ENCODE measurements at regions not wholly inside any gene's neighbourhood (a gene's known extent, or its start where the extent isn't known, plus 50 kb on each side); places are given as distances from the start of the nearest gene placed in this dataset.

GRCh38 chr3:94693997-94694640, 631.3 kb downstream of the NSUN3 start:
- no peaks in the 10 kb centered on the region for H4K20me1 ChIP-seq (ENCODE audit: insufficient read depth, low read length)
- no peaks in the 10 kb centered on the region for H3K4me1 ChIP-seq (ENCODE audit: insufficient read depth, low read length, severe bottlenecking)
- no peak overlapping the region for H2AFZ ChIP-seq (ENCODE audit: low read length)
- no peaks in the 10 kb centered on the region for H3K36me3 ChIP-seq (ENCODE audit: insufficient read depth, low read length)
- no peaks in the 10 kb centered on the region for H3K79me2 ChIP-seq (ENCODE audit: insufficient read depth, low read length)
- no peak overlapping the region for H3K27ac ChIP-seq (ENCODE audit: low read depth, low read length, poor library complexity, severe bottlenecking)
- no peak for TF ChIP-seq EZH2 (IDR thresholded peaks at IDR 0.05; ENCODE audit: borderline replicate concordance, low read length)
- TF ChIP-seq CTCF (IDR thresholded peaks at IDR 0.05; ENCODE audit: low read length): no peak
- H3K4me2 ChIP-seq (ENCODE audit: low read length): no peak overlapping the region
- H3F3A ChIP-seq (ENCODE audit: insufficient read depth, low read length): no peaks in the 10 kb centered on the region
- no peaks in the 10 kb centered on the region for H3K9me2 ChIP-seq (ENCODE audit: low read depth, low read length)
- H3K9me3 ChIP-seq (ENCODE audit: low read length): no peaks in the 10 kb centered on the region
- no peaks in the 10 kb centered on the region for H3K27me3 ChIP-seq (ENCODE audit: insufficient read depth, low read length)
- H3K4me3 ChIP-seq (ENCODE audit: low read depth, low read length, poor library complexity, severe bottlenecking): no peak overlapping the region
- H3K9ac ChIP-seq (ENCODE audit: low read length): no peak overlapping the region

GRCh38 chr3:94694894-94695293, 632.0 kb downstream of the NSUN3 start:
- no peak overlapping the region for H3K9ac ChIP-seq (ENCODE audit: low read length)

GRCh38 chr3:94704467-94704866, 641.6 kb downstream of the NSUN3 start:
- H3K9me2 ChIP-seq (ENCODE audit: low read depth, low read length): no peaks in the 10 kb centered on the region
- no peaks in the 10 kb centered on the region for H3K27me3 ChIP-seq (ENCODE audit: insufficient read depth, low read length)
- no peak overlapping the region for H3K4me2 ChIP-seq (ENCODE audit: low read length)
- no peak overlapping the region for H3K27ac ChIP-seq (ENCODE audit: low read depth, low read length, poor library complexity, severe bottlenecking)
- H3K4me3 ChIP-seq (ENCODE audit: low read depth, low read length, poor library complexity, severe bottlenecking): no peak overlapping the region
- H3K36me3 ChIP-seq (ENCODE audit: insufficient read depth, low read length): no peaks in the 10 kb centered on the region
- no peak overlapping the region for H3K9ac ChIP-seq (ENCODE audit: low read length)
- TF ChIP-seq CTCF (IDR thresholded peaks at IDR 0.05; ENCODE audit: low read length) (no peak), EZH2 (IDR thresholded peaks at IDR 0.05; ENCODE audit: borderline replicate concordance, low read length) (no peak)
- no peaks in the 10 kb centered on the region for H4K20me1 ChIP-seq (ENCODE audit: insufficient read depth, low read length)
- H3K9me3 ChIP-seq (ENCODE audit: low read length): no peaks in the 10 kb centered on the region
- H3K79me2 ChIP-seq (ENCODE audit: insufficient read depth, low read length): no peaks in the 10 kb centered on the region
- no peak overlapping the region for H2AFZ ChIP-seq (ENCODE audit: low read length)
- no peaks in the 10 kb centered on the region for H3F3A ChIP-seq (ENCODE audit: insufficient read depth, low read length)
- no peaks in the 10 kb centered on the region for H3K4me1 ChIP-seq (ENCODE audit: insufficient read depth, low read length, severe bottlenecking)

More at GRCh38 chr3:94694894-94695293, 632.0 kb downstream of the NSUN3 start:
- Histone ChIP-seq H3K9me2 (ENCODE audit: low read depth, low read length) (no peaks in the 10 kb centered on the region), H2AFZ (ENCODE audit: low read length) (no peak overlapping the region), H4K20me1 (ENCODE audit: insufficient read depth, low read length) (no peaks in the 10 kb centered on the region), H3F3A (ENCODE audit: insufficient read depth, low read length) (no peaks in the 10 kb centered on the region), H3K4me1 (ENCODE audit: insufficient read depth, low read length, severe bottlenecking) (no peaks in the 10 kb centered on the region), H3K27me3 (ENCODE audit: insufficient read depth, low read length) (no peaks in the 10 kb centered on the region), H3K4me3 (ENCODE audit: low read depth, low read length, poor library complexity, severe bottlenecking) (no peak overlapping the region), H3K9me3 (ENCODE audit: low read length) (no peaks in the 10 kb centered on the region), H3K79me2 (ENCODE audit: insufficient read depth, low read length) (no peaks in the 10 kb centered on the region), H3K27ac (ENCODE audit: low read depth, low read length, poor library complexity, severe bottlenecking) (no peak overlapping the region), H3K4me2 (ENCODE audit: low read length) (no peak overlapping the region), H3K36me3 (ENCODE audit: insufficient read depth, low read length) (no peaks in the 10 kb centered on the region)
- TF ChIP-seq EZH2 (IDR thresholded peaks at IDR 0.05; ENCODE audit: borderline replicate concordance, low read length) (no peak), CTCF (IDR thresholded peaks at IDR 0.05; ENCODE audit: low read length) (no peak)
